GM12891 (cell line): ENCODE measurements at regions not wholly inside any gene's neighbourhood (a gene's known extent, or its start where the extent isn't known, plus 50 kb on each side); places are given as distances from the start of the nearest gene placed in this dataset.

Experiments used
- POLR2A ChIP-seq: IDR thresholded peaks from 2 replicates; pipeline ENCODE4 v1.6.1; 2011; ENCODE audit warnings: low read depth, low read length, control low read depth
- POLR2AphosphoS5 ChIP-seq: IDR thresholded peaks from 2 replicates; pipeline ENCODE4 v1.6.1; 2011; ENCODE audit warnings: low read depth, low read length, control low read depth
- SPI1 ChIP-seq: IDR thresholded peaks from 2 replicates; pipeline ENCODE4 v1.6.1; 2011; ENCODE audit warnings: low read depth, low read length, control low read depth
- TAF1 ChIP-seq: IDR thresholded peaks from 2 replicates; pipeline ENCODE4 v1.6.1; 2011; ENCODE audit warnings: low read depth, low read length, control low read depth

DNA sequence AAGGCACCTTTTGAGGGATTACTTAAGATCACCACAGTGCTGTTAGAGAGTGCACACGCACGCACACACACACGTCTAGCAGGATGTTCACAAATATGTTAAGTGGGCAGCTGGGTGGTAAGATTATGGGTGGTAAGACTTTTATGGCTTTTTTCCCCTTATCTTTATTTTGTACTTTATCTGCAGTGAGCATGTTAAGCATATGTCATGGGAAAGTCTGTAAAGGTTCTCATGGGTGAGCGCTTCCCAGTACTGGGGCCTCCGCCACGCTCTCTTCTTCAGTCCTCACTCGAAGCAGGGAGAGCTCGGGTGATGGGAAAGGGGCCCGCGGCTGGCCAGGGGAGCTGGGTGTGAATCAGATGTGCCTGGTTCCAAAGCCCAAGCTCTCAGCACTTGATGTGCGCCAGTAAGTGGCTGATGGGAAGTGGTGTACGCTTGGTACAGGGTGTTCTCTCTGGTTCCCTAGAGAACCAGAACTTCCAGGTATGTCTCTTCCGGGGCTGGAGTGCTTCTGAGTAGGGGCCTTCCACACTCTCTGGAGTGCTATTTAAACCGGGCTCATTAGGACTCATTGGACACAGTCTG lies 83.9 kb upstream of the YWHAQ start:
- TF ChIP-seq TAF1 (no peak), POLR2A (no peak), POLR2AphosphoS5 (no peak), SPI1 (no peak)
